ENCODE measurements at regions not wholly inside any gene's neighbourhood (a gene's known extent, or its start where the extent isn't known, plus 50 kb on each side); places are given as distances from the start of the nearest gene placed in this dataset.

GRCh38 chr16:64130140-64130539 is 991.7 kb downstream of the CDH11 start:
- TF ChIP-seq POLR2AphosphoS5 (IDR thresholded peaks at IDR 0.05; ENCODE audit: low read depth, low read length), result no peak

- TF ChIP-seq SIN3A (IDR thresholded peaks at IDR 0.05; ENCODE audit: borderline replicate concordance, insufficient read depth, low read length) (no peak), REST (IDR thresholded peaks at IDR 0.05; ENCODE audit: insufficient read depth in 1 of 2, low read depth in 2 of 2, low read length in 2 of 2) (no peak), POLR2AphosphoS5 (IDR thresholded peaks at IDR 0.05; ENCODE audit: low read depth, low read length) (no peak), FOXP2 (optimal IDR thresholded peaks at IDR 0.05; ENCODE audit: borderline replicate concordance, extremely low read depth, extremely low read length, insufficient read depth) (no peak)
Observed at GRCh38 chr16:64122177-64122576, 999.7 kb downstream of the CDH11 start.

GRCh38 chr16:64121473-64121872 is 1000.4 kb downstream of the CDH11 start:
- TF ChIP-seq SIN3A (IDR thresholded peaks at IDR 0.05; ENCODE audit: borderline replicate concordance, insufficient read depth, low read length) (no peak), TAF1 (IDR thresholded peaks at IDR 0.05; ENCODE audit: borderline replicate concordance, insufficient read depth, low read length) (no peak), FOXP2 (optimal IDR thresholded peaks at IDR 0.05; ENCODE audit: borderline replicate concordance, extremely low read depth, extremely low read length, insufficient read depth) (no peak), REST (IDR thresholded peaks at IDR 0.05; ENCODE audit: insufficient read depth in 1 of 2, low read depth in 2 of 2, low read length in 2 of 2) (no peak), POLR2AphosphoS5 (IDR thresholded peaks at IDR 0.05; ENCODE audit: low read depth, low read length) (no peak)

- TF ChIP-seq SIN3A (IDR thresholded peaks at IDR 0.05; ENCODE audit: borderline replicate concordance, insufficient read depth, low read length) (no peak), REST (IDR thresholded peaks at IDR 0.05; ENCODE audit: insufficient read depth in 1 of 2, low read depth in 2 of 2, low read length in 2 of 2) (no peak), POLR2AphosphoS5 (IDR thresholded peaks at IDR 0.05; ENCODE audit: low read depth, low read length) (no peak), TAF1 (IDR thresholded peaks at IDR 0.05; ENCODE audit: borderline replicate concordance, insufficient read depth, low read length) (no peak), FOXP2 (optimal IDR thresholded peaks at IDR 0.05; ENCODE audit: borderline replicate concordance, extremely low read depth, extremely low read length, insufficient read depth) (no peak)
Observed at GRCh38 chr16:64116151-64116550, 1005.7 kb downstream of the CDH11 start.

- TF ChIP-seq TAF1 (IDR thresholded peaks at IDR 0.05; ENCODE audit: borderline replicate concordance, insufficient read depth, low read length) (no peak), POLR2AphosphoS5 (IDR thresholded peaks at IDR 0.05; ENCODE audit: low read depth, low read length) (no peak), REST (IDR thresholded peaks at IDR 0.05; ENCODE audit: insufficient read depth in 1 of 2, low read depth in 2 of 2, low read length in 2 of 2) (no peak)
Observed at GRCh38 chr16:64109241-64109640, 1012.6 kb downstream of the CDH11 start.

Measured in PFSK-1 (cell line).